IPS DF 4.7 (cell line): ENCODE measurements at regions not wholly inside any gene's neighbourhood (a gene's known extent, or its start where the extent isn't known, plus 50 kb on each side); places are given as distances from the start of the nearest gene placed in this dataset.

Source experiments
- DNase-seq: peaks from one replicate; pipeline ENCODE4 v3.0.0-alpha.2; 2013; ENCODE audit warnings: low spot score; ENCODE audit errors: extremely low read depth

GRCh38 chr14:30499358-30499757 is 59.6 kb upstream of the G2E3 start:
- DNase-seq: no peak

GRCh38 chr14:30500222-30500621 is 58.7 kb upstream of the G2E3 start:
- DNase-seq: no peak

- DNase-seq: no peak
Observed at GRCh38 chr14:30507209-30507608, 51.7 kb upstream of the G2E3 start.
